GM12864 (cell line): ENCODE measurements at regions not wholly inside any gene's neighbourhood (a gene's known extent, or its start where the extent isn't known, plus 50 kb on each side); places are given as distances from the start of the nearest gene placed in this dataset.

Experiments
- DNase-seq: peaks from one replicate; pipeline ENCODE4 v3.0.0-alpha.2; 2011; ENCODE audit warnings: low read depth
- H3K4me3 ChIP-seq: 2 replicates; pipeline ENCODE4 v1.5.1; 2011; ENCODE audit warnings: mild to moderate bottlenecking, low read depth, low read length, control low read depth
- CTCF ChIP-seq: IDR thresholded peaks from 2 replicates; pipeline ENCODE4 v1.5.1; 2011; ENCODE audit warnings: low read depth, mild to moderate bottlenecking, moderate library complexity, low read length, control low read depth, inconsistent platforms; ENCODE audit errors: missing control alignments

- H3K4me3 ChIP-seq, result no peak overlapping the region
- TF ChIP-seq CTCF, result no peak
- DNase-seq, result no peak
Measured at GRCh38 chr3:81375921-81376320, 385.5 kb downstream of the GBE1 start.

DNA sequence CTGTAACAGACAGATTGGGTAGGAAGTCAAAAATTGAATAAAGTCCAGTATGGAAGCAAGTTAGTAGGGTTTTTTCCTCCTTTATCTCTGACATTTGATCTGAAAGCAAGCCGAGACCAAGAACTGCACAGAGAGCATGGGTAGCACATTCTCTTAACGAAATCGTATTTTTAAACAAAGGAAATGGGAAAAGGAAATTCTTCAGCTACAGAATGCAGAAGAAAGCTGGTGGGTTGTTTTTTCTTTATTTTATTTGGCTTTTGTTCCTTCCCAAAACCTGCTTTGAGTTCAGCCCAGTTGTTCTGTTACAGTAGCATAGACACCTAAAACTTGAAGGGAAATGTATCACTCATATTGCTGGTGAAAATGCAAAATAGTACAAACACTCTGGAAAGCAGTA, 397.0 kb downstream of the GBE1 start:
- no peak overlapping the region for H3K4me3 ChIP-seq
- no peak for TF ChIP-seq CTCF
- DNase-seq, result no peak

- no peak for DNase-seq
- TF ChIP-seq CTCF, result no peak
- H3K4me3 ChIP-seq, result no peak overlapping the region
Measured at GRCh38 chr3:81363816-81364215, 397.6 kb downstream of the GBE1 start.

DNA sequence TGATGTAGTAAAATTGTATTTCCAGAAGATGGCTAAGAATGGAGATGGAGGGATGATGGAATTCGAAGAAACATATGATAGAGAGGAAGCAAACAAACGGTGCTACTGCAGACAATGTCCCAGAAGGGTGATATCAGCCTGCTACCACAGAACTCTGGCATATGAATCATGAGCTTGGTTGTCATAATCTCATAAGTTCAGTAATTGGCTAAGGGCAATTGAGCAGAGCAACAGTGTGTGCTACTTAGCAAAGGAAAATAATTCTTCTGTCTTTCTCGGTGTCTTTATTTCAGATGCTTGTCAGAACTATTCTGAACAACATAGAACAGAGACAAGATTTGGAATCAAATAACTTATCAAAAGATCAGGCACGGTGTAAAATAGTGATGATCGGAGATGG, 407.3 kb downstream of the GBE1 start:
- DNase-seq, result no peak
- no peak overlapping the region for H3K4me3 ChIP-seq
- TF ChIP-seq CTCF, result no peak

DNA sequence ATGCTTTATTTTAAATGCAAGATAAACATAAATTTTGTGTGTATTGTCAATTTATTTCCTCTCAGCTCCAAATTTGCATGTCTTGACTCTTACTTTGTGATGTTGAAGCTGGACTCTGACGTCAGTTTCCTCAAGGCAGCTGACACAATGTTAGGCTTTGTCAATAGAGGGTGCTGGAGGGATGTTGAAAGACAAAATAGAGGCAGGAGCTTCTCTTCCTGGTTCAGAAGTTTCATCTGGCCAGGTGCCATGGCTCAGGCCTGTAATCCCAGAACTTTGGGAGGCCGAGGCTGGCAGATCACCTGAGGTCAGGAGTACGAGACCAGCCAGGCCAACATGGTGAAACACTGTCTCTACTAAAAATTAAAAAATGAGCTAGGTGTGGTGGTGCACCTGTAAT, 408.6 kb downstream of the GBE1 start:
- DNase-seq, result no peak

DNA sequence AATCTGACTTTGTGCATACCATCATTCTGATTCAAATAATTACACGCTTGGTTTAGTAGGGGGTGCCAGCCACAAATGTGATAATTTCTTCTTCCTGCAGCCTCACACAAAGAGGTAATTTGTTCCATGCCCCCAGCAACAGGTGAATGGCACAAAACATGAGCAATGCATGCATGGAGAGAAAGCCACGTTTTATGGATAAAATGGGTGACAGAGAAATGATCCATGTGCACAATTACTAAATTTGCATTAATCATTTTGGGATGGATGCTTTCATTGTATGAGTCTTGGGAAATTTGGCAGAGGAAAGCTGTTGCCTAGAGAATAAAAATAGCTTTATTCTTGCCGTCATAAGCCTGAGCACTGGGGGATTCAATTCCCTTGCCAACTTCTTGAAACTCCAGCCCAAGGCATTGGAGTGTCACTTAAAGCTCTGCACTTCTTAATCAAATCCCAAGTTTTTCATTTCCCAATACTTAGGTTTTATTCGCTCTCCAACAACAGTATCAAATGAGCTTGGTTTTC, 411.6 kb downstream of the GBE1 start:
- no peak overlapping the region for H3K4me3 ChIP-seq
- DNase-seq, result no peak
- no peak for TF ChIP-seq CTCF

More for the DNA sequence above, 408.6 kb downstream of the GBE1 start:
- TF ChIP-seq CTCF, result peak; percentile 6
- no peak overlapping the region for H3K4me3 ChIP-seq

DNA sequence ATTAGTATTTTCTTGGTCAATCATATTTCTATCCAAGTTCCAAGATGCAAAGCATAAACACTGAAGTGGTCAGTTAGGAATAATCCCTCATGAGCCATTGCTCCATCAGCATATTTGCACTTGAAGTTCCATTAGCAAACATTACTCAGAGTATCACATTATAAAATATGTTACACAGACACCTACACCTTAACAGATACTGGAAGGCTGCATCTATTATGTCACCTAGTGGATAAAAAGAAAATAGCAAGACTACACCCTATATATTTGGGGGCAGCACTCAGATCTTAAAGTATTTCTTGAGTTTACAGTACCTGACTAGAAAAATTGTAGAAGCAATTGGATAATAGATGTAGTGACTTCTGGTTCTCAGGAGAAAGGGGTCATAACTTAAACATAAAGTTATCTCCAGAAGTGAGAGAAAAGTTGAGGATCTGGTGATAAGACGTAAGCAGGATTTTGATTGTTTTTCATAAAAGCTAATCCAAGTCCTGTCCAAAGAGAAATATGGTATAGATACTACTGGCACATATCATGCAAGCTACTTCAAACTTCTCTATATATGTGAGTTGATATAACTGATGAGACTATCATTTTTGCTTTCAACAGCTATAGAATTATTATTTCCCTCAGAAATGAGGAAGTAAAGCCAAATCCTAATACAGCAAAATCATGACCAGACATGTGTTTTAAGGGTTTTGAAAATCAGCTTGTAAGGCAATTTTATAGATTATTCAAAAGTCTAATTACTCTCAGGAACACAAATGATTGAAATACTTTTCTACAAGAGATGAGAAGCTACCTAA, 422.2 kb downstream of the GBE1 start:
- DNase-seq, result no peak
- TF ChIP-seq CTCF, result peak; percentile 51

More for the DNA sequence above, 422.2 kb downstream of the GBE1 start:
- no peak overlapping the region for H3K4me3 ChIP-seq
